ENCODE measurements at regions not wholly inside any gene's neighbourhood (a gene's known extent, or its start where the extent isn't known, plus 50 kb on each side); places are given as distances from the start of the nearest gene placed in this dataset.

- no peak for TF ChIP-seq CTCF (IDR thresholded peaks at IDR 0.05)
- no peak for TF ChIP-seq POLR2A (IDR thresholded peaks at IDR 0.05)
Measured at GRCh38 chr12:9323144-9323681, 115.0 kb upstream of the PZP start.

Measured in testis (tissue), 2 donors.